Adrenal gland (tissue), 9 donors: ENCODE measurements at regions not wholly inside any gene's neighbourhood (a gene's known extent, or its start where the extent isn't known, plus 50 kb on each side); places are given as distances from the start of the nearest gene placed in this dataset.

Source experiments
- DNase-seq, 7 donors: peaks; one replicate each; pipeline ENCODE4 v3.0.0-alpha.2; 2019 to 2020
- H3K27ac ChIP-seq, 5 donors: fragments of 200-600 bp; sonication (generic) in 4 of 5; 1 replicate in 3 of 5; 2 replicates in 2 of 5; pipeline versions ENCODE4 v1.5.1 to v1.8.0; 2016 to 2020; ENCODE audit warnings: mild to moderate bottlenecking in 1 of 5
- H3K27me3 ChIP-seq: fragments of 200-600 bp; 2 replicates; pipeline ENCODE4 v1.8.0; 2021
- H3K36me3 ChIP-seq, 2 donors: fragments of 200-600 bp; replicated peaks in 1 of 2; 1 replicate in 1 of 2; 2 replicates in 1 of 2; pipeline versions ENCODE4 v1.5.1 to v1.8.0; 2018 to 2022
- H3K4me1 ChIP-seq, 2 donors: fragments of 200-600 bp; replicated peaks in 1 of 2; 1 replicate in 1 of 2; 2 replicates in 1 of 2; pipeline versions ENCODE4 v1.5.1 to v1.8.0; 2018 to 2021
- H3K4me3 ChIP-seq, 4 donors: fragments of 200-600 bp; sonication (generic) in 3 of 4; one replicate each; pipeline ENCODE4 v1.5.1; 2016 to 2018
- H3K9me3 ChIP-seq, 3 donors: fragments of 200-600 bp; sonication (generic) in 1 of 3; replicated peaks in 1 of 3; 1 replicate in 2 of 3; 2 replicates in 1 of 3; pipeline versions ENCODE4 v1.5.1 to v1.8.0; 2016 to 2021
- CTCF ChIP-seq, 6 experiments: fragments of 450-650 bp in 4 of 6; fragments of 200-600 bp in 2 of 6; sonication (generic) in 1 of 6; IDR thresholded peaks; 1 replicate in 5 of 6; 2 replicates in 1 of 6; pipeline versions ENCODE4 v1.5.1 to v1.8.0; 2016 to 2021; ENCODE audit warnings: antibody characterized with exemption in 6 of 6, mild to moderate bottlenecking in 2 of 6, moderate library complexity in 1 of 6
- POLR2A ChIP-seq, 2 donors: fragments of 450-650 bp; IDR thresholded peaks; one replicate each; pipeline ENCODE4 v1.6.1; 2017; ENCODE audit warnings: antibody characterized with exemption in 2 of 2, mild to moderate bottlenecking in 2 of 2, moderate library complexity in 1 of 2
- WGBS, 4 donors: extraction: QIAGEN DNeasy Blood & Tissue Kit in 2 of 4; methylation state at CpG; one replicate each; pipeline versions ENCODE4 v1.1.5 to v1.1.7; 2013 to 2017; 5-methylcytosine and 5-hydroxymethylcytosine counted together
- intact Hi-C, 2 donors: fragments of 100-400 bp; cut with DNase I; formaldehyde crosslinking; loops; one replicate each; pipeline versions ENCODE4 v1.14.1 to v1.15.0; 2022 to 2023
- donor health status: healthy with polysubstance abuse.
- donor health status: Bipolar disorder and iron deficiency.
- donor health status: DM: yes; HTN: yes; CAD: no.
- donor health status: DM: no; HTN: no; CAD: no.
- donor health status: DM: no; HTN: no; CAD: no.

- no peaks in the 10 kb centered on the region for H3K4me1 ChIP-seq
- H3K36me3 ChIP-seq = no peaks in the 10 kb centered on the region
- intact Hi-C loops = no loop called here
- H3K27me3 ChIP-seq = no peaks in the 10 kb centered on the region
- no peak for DNase-seq
- no peak overlapping the region for H3K4me3 ChIP-seq
- no peak for TF ChIP-seq POLR2A (IDR thresholded peaks at IDR 0.05)
- no peak overlapping the region for H3K27ac ChIP-seq
- H3K9me3 ChIP-seq = no peaks in the 10 kb centered on the region
- 49 to 77% (median 62%) methylated on average over 14 to 23 of the region's 23 CpGs for WGBS, 4 donors
Observed at GRCh38 chr5:2415678-2416077, 335.8 kb downstream of the IRX2 start.

- Histone ChIP-seq H3K4me1 (no peaks in the 10 kb centered on the region), H3K27me3 (no peaks in the 10 kb centered on the region), H3K9me3 (no peaks in the 10 kb centered on the region), H3K36me3 (no peaks in the 10 kb centered on the region), H3K27ac (no peak overlapping the region), H3K4me3 (no peak overlapping the region)
- intact Hi-C loops = no loop called here
- TF ChIP-seq CTCF (IDR thresholded peaks at IDR 0.05) = no peak
- TF ChIP-seq POLR2A (IDR thresholded peaks at IDR 0.05) = no peak
- 65 to 93% (median 76%) methylated on average over 1 to 6 of the region's 6 CpGs for WGBS, 4 donors
- no peak for DNase-seq
Observed at GRCh38 chr5:2410451-2410850, 341.0 kb downstream of the IRX2 start.

GRCh38 chr5:2403296-2403695, 348.2 kb downstream of the IRX2 start:
- no peak for DNase-seq
- whole genome bisulfite sequencing, 4 donors = 11 to 54% (median 23%) methylated on average over 1 of the region's 1 CpG

GRCh38 chr5:2399804-2400203, 351.7 kb downstream of the IRX2 start:
- H3K27ac ChIP-seq = no peak overlapping the region
- no peaks in the 10 kb centered on the region for H3K4me1 ChIP-seq
- no peaks in the 10 kb centered on the region for H3K27me3 ChIP-seq
- DNase-seq = peak in 1 of 7 donors; percentile 31
- H3K36me3 ChIP-seq = no peaks in the 10 kb centered on the region
- H3K9me3 ChIP-seq = no peaks in the 10 kb centered on the region
- TF ChIP-seq POLR2A (IDR thresholded peaks at IDR 0.05) (no peak), CTCF (IDR thresholded peaks at IDR 0.05) (no peak)
- 53 to 76% (median 63%) methylated on average over 7 of the region's 7 CpGs for WGBS, 4 donors
- intact Hi-C loops = no loop called here
- H3K4me3 ChIP-seq = no peak overlapping the region

More at GRCh38 chr5:2403296-2403695, 348.2 kb downstream of the IRX2 start:
- H3K27ac ChIP-seq = no peak overlapping the region
- intact Hi-C loops = no loop called here
- H3K4me1 ChIP-seq = no peaks in the 10 kb centered on the region
- no peak overlapping the region for H3K4me3 ChIP-seq
- no peaks in the 10 kb centered on the region for H3K9me3 ChIP-seq
- H3K36me3 ChIP-seq = no peaks in the 10 kb centered on the region
- TF ChIP-seq POLR2A (IDR thresholded peaks at IDR 0.05) (no peak), CTCF (IDR thresholded peaks at IDR 0.05) (no peak)
- H3K27me3 ChIP-seq = no peaks in the 10 kb centered on the region

DNA sequence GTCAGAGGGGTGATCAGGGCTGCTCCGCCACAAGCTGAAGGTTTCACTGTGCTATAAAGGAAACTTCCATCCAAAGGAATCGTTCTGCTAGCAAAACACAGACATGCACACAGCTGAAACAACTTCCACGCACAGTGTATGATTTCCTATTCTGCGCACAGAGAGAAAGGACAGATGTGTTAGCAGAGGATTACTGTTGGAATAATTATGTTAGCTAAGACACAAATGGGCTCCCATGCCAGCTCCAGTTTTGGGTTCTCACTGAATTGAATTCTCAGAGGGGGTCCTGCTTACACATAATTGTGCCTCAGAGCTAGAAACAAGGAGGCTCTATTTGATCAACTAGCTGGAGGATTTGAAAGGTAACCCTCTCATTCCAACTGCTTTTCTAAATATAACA, 352.4 kb downstream of the IRX2 start:
- no peaks in the 10 kb centered on the region for H3K36me3 ChIP-seq
- no peak for TF ChIP-seq POLR2A (IDR thresholded peaks at IDR 0.05)
- no peak for TF ChIP-seq CTCF (IDR thresholded peaks at IDR 0.05)
- 47 to 72% (median 57%) methylated on average over 4 of the region's 4 CpGs for WGBS, 4 donors
- intact Hi-C loops = no loop called here
- no peak overlapping the region for H3K4me3 ChIP-seq
- no peaks in the 10 kb centered on the region for H3K9me3 ChIP-seq
- DNase-seq = no peak
- H3K27ac ChIP-seq = no peak overlapping the region
- H3K27me3 ChIP-seq = no peaks in the 10 kb centered on the region
- H3K4me1 ChIP-seq = no peaks in the 10 kb centered on the region
